H9 (cell line): ENCODE measurements at regions not wholly inside any gene's neighbourhood (a gene's known extent, or its start where the extent isn't known, plus 50 kb on each side); places are given as distances from the start of the nearest gene placed in this dataset.

Experiments used
- DNase-seq: peaks from one replicate; pipeline ENCODE4 v3.0.0-alpha.2; 2017
- H2AFZ ChIP-seq: one replicate; pipeline ENCODE4 v1.6.1; 2013; ENCODE audit warnings: mild to moderate bottlenecking, low read length, control low read depth, moderate library complexity
- H2AK5ac ChIP-seq: 2 replicates; pipeline ENCODE4 v1.6.1; 2013; ENCODE audit warnings: low read length, control low read depth, mixed read lengths; ENCODE audit not compliant: insufficient read length
- H2BK120ac ChIP-seq: one replicate; pipeline ENCODE4 v1.6.1; 2013; ENCODE audit warnings: low read depth, mild to moderate bottlenecking, low read length, control low read depth, inconsistent platforms; ENCODE audit not compliant: poor library complexity, severe bottlenecking
- H2BK12ac ChIP-seq: 2 replicates; pipeline ENCODE4 v1.6.1; 2013; ENCODE audit warnings: low read length, control low read depth, mixed read lengths, low read depth; ENCODE audit not compliant: insufficient read length
- H2BK15ac ChIP-seq: 2 replicates; pipeline ENCODE4 v1.6.1; 2013; ENCODE audit warnings: low read depth, low read length, control low read depth
- H2BK20ac ChIP-seq: one replicate; pipeline ENCODE4 v1.6.1; 2013; ENCODE audit warnings: low read depth, mild to moderate bottlenecking, low read length, control low read depth, inconsistent platforms; ENCODE audit not compliant: poor library complexity, severe bottlenecking
- H2BK5ac ChIP-seq: 2 replicates; pipeline ENCODE4 v1.6.1; 2013; ENCODE audit warnings: low read length, control low read depth, mixed read lengths; ENCODE audit not compliant: insufficient read length
- H3K14ac ChIP-seq: 2 replicates; pipeline ENCODE4 v1.6.1; 2013; ENCODE audit warnings: low read length, control low read depth; ENCODE audit not compliant: insufficient read depth
- H3K18ac ChIP-seq: 2 replicates; pipeline ENCODE4 v1.6.1; 2013; ENCODE audit warnings: low read depth, mild to moderate bottlenecking, mixed read lengths, low read length, control low read depth; ENCODE audit not compliant: insufficient read length
- H3K23ac ChIP-seq: 2 replicates; pipeline ENCODE4 v1.6.1; 2013; ENCODE audit warnings: low read length, control low read depth, mixed read lengths, low read depth; ENCODE audit not compliant: insufficient read length
- H3K23me2 ChIP-seq: 2 replicates; pipeline ENCODE4 v1.6.1; 2013; ENCODE audit warnings: low read depth, mild to moderate bottlenecking, mixed read lengths, low read length, control low read depth; ENCODE audit not compliant: insufficient read length, poor library complexity, severe bottlenecking
- H3K27ac ChIP-seq: 2 replicates; pipeline ENCODE4 v1.5.1; 2013; ENCODE audit warnings: low read length, control low read depth, mixed read lengths, low read depth; ENCODE audit not compliant: insufficient read length
- H3K27me3 ChIP-seq: 2 replicates; pipeline ENCODE4 v1.6.1; 2013; ENCODE audit warnings: low read length, control low read depth, inconsistent platforms; ENCODE audit not compliant: insufficient read depth
- H3K4ac ChIP-seq: 2 replicates; pipeline ENCODE4 v1.6.1; 2013; ENCODE audit warnings: low read depth, mild to moderate bottlenecking, control low read depth, inconsistent platforms, low read length, moderate library complexity
- H3K4me1 ChIP-seq: 2 replicates; pipeline ENCODE4 v1.6.1; 2013; ENCODE audit warnings: low read length, control low read depth, inconsistent platforms; ENCODE audit not compliant: insufficient read depth
- H3K4me2 ChIP-seq: 2 replicates; pipeline ENCODE4 v1.6.1; 2013; ENCODE audit warnings: low read length, control low read depth, mixed read lengths; ENCODE audit not compliant: insufficient read length, insufficient read depth
- H3K56ac ChIP-seq: 2 replicates; pipeline ENCODE4 v1.6.1; 2013; ENCODE audit warnings: low read depth, mild to moderate bottlenecking, mixed read lengths, low read length, control low read depth; ENCODE audit not compliant: insufficient read length
- H3K79me1 ChIP-seq: 2 replicates; pipeline ENCODE4 v1.6.1; 2013; ENCODE audit warnings: low read depth, mild to moderate bottlenecking, moderate library complexity, low read length, control low read depth, inconsistent platforms; ENCODE audit not compliant: insufficient read depth, poor library complexity, severe bottlenecking
- H3K79me2 ChIP-seq: 2 replicates; pipeline ENCODE4 v1.6.1; 2013; ENCODE audit warnings: low read length, control low read depth, inconsistent platforms; ENCODE audit not compliant: insufficient read depth
- H3K9ac ChIP-seq: 2 replicates; pipeline ENCODE4 v1.6.1; 2013; ENCODE audit warnings: low read length, control low read depth, mixed read lengths; ENCODE audit not compliant: insufficient read length; ENCODE audit errors: extremely low read depth
- H3K9me3 ChIP-seq: one replicate; pipeline ENCODE4 v1.6.1; 2013; ENCODE audit warnings: low read depth, low read length, inconsistent platforms; ENCODE audit not compliant: control insufficient read depth
- H3T11ph ChIP-seq: one replicate; pipeline ENCODE4 v1.6.1; 2013; ENCODE audit warnings: mild to moderate bottlenecking, low read length, control low read depth, inconsistent platforms
- H4K20me1 ChIP-seq: one replicate; pipeline ENCODE4 v1.6.1; 2013; ENCODE audit not compliant: control insufficient read depth, insufficient read length, insufficient read depth
- H4K5ac ChIP-seq: 2 replicates; pipeline ENCODE4 v1.6.1; 2013; ENCODE audit warnings: low read depth, mild to moderate bottlenecking, mixed read lengths, low read length, control low read depth; ENCODE audit not compliant: insufficient read length
- H4K8ac ChIP-seq: replicated peaks from 2 replicates; pipeline ENCODE4 v1.6.1; 2013; ENCODE audit warnings: low read length, control low read depth, mixed read lengths, low read depth; ENCODE audit not compliant: insufficient read length
- H4K91ac ChIP-seq: 2 replicates; pipeline ENCODE4 v1.6.1; 2013; ENCODE audit warnings: low read depth, mild to moderate bottlenecking, moderate library complexity, mixed read lengths, low read length, control low read depth; ENCODE audit not compliant: insufficient read length
- H3K27ac Mint-ChIP-seq, 3 experiments: 2 replicates in 2 of 3; 3 replicates in 1 of 3; pipeline ENCODE4 v1.8.0; 2020 to 2021; ENCODE audit warnings: mixed read lengths in 3 of 3, mild to moderate bottlenecking in 1 of 3, moderate library complexity in 1 of 3
- H3K27me3 Mint-ChIP-seq: 2 replicates; pipeline ENCODE4 v1.8.0; 2021; ENCODE audit warnings: low read depth, mild to moderate bottlenecking, moderate library complexity, mixed read lengths
- H3K36me3 Mint-ChIP-seq, 3 experiments: 2 replicates in 2 of 3; 3 replicates in 1 of 3; pipeline ENCODE4 v1.8.0; 2020 to 2021; ENCODE audit warnings: low read depth in 3 of 3, mixed read lengths in 3 of 3; ENCODE audit not compliant: insufficient read depth in 1 of 3
- H3K4me1 Mint-ChIP-seq, 2 experiments: 2 replicates each; pipeline ENCODE4 v1.8.0; 2020; ENCODE audit warnings: mixed read lengths in 2 of 2
- H3K4me3 Mint-ChIP-seq, 2 experiments: 2 replicates in 1 of 2; 3 replicates in 1 of 2; pipeline ENCODE4 v1.8.0; 2020 to 2021; ENCODE audit warnings: mild to moderate bottlenecking in 2 of 2, mixed read lengths in 2 of 2, moderate library complexity in 1 of 2
- H3K9me3 Mint-ChIP-seq, 2 experiments: 2 replicates in 1 of 2; 3 replicates in 1 of 2; pipeline ENCODE4 v1.8.0; 2020; ENCODE audit warnings: mild to moderate bottlenecking in 2 of 2, mixed read lengths in 2 of 2, moderate library complexity in 1 of 2
- WGBS: extraction: QIAGEN DNeasy Blood & Tissue Kit; methylation state at CpG from one replicate; pipeline ENCODE4 v1.1.7; 2013; ENCODE audit warnings: missing lambda C conversion rate, low lambda C conversion rate, mixed read lengths; ENCODE audit not compliant: insufficient read length; ENCODE audit errors: extremely low coverage; 5-methylcytosine and 5-hydroxymethylcytosine counted together
- TF ChIP-seq, protein P1 (sequence below): fragments of 200-600 bp; sonication (generic); conservative IDR thresholded peaks from 3 replicates; pipeline ENCODE4 v1.8.0; 2021; ENCODE audit warnings: antibody characterized with exemption, mild to moderate bottlenecking

DNA sequence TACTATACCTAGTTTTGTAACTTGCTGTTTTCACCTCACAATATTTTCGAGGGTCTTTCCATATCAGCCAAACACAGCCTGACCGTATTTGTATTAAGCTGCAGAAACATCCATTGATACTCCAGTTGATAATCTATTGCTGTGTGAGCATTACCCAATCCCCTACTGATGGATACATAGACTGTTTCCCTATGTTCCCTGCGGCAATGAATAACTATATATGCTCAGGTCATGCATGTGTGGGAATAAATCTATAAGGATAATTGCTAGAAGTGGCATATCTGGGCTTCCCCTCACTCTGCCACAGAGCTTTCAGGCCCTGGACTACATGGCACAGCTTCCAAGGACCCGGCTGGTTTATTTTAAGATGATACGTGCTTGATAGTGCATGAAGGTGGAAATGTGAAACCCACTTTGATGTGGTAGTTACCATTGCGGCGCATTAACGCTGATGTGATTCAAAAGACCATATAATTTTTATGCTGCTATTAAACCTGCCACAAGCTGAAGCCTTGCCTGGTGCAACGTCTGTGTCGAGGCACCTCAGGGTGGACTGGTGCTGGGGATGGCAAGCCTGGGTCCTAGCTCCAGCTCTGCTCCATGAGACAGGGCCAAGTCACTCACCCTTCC lies 81.4 kb upstream of the KCNK12 start:
- no peak overlapping the region for H3K14ac ChIP-seq
- H3K4me2 ChIP-seq, result no peak overlapping the region
- H3K9me3 ChIP-seq, result no peaks in the 10 kb centered on the region
- no peaks in the 10 kb centered on the region for H3K79me1 ChIP-seq
- H3K79me2 ChIP-seq, result 0 out of 2 replicates have a peak, but pooled peaks cover 2% of the 10 kb centered on the region
- no peaks in the 10 kb centered on the region for H3K23me2 ChIP-seq
- no peak overlapping the region for H4K5ac ChIP-seq
- H2AFZ ChIP-seq, result no peak overlapping the region
- peaks cover 3% of the 10 kb centered on the region; the same call in 1 of the 2 replicates for H3K4me1 ChIP-seq
- H3K27me3 Mint-ChIP-seq, result no peaks in the 10 kb centered on the region
- H2BK12ac ChIP-seq, result no peak overlapping the region
- H3K56ac ChIP-seq, result no peak overlapping the region
- H3K27ac Mint-ChIP-seq, result no peak overlapping the region
- no peak overlapping the region for H3K4ac ChIP-seq
- H3K4me1 Mint-ChIP-seq, result peaks cover 32% of the 10 kb centered on the region in 2 experiments
- no peak overlapping the region for H2AK5ac ChIP-seq
- no peak overlapping the region for H2BK5ac ChIP-seq
- no peak overlapping the region for H2BK20ac ChIP-seq
- no peak overlapping the region for H3K18ac ChIP-seq
- H3K36me3 Mint-ChIP-seq, result peaks cover 0 to 6% (median 6%) of the 10 kb centered on the region in 3 experiments; a peak in 3 of 7 replicates
- H4K8ac ChIP-seq, result no peak overlapping the region
- H3K27ac ChIP-seq, result no peak overlapping the region
- no peak overlapping the region for H3K9ac ChIP-seq
- H3K23ac ChIP-seq, result no peak overlapping the region
- no peak overlapping the region for H3K4me3 Mint-ChIP-seq
- no peaks in the 10 kb centered on the region for H3K27me3 ChIP-seq
- no peak overlapping the region for H2BK15ac ChIP-seq
- WGBS, result no CpG with 5 or more reads among the region's 10 CpGs
- no peak for DNase-seq
- H3T11ph ChIP-seq, result no peak overlapping the region
- no peak overlapping the region for H2BK120ac ChIP-seq
- H4K91ac ChIP-seq, result no peak overlapping the region
- H4K20me1 ChIP-seq, result no peaks in the 10 kb centered on the region
- peaks cover 3 to 6% of the 10 kb centered on the region in 2 experiments; a peak in 4 of 5 replicates for H3K9me3 Mint-ChIP-seq
- TF ChIP-seq, protein P1, sequence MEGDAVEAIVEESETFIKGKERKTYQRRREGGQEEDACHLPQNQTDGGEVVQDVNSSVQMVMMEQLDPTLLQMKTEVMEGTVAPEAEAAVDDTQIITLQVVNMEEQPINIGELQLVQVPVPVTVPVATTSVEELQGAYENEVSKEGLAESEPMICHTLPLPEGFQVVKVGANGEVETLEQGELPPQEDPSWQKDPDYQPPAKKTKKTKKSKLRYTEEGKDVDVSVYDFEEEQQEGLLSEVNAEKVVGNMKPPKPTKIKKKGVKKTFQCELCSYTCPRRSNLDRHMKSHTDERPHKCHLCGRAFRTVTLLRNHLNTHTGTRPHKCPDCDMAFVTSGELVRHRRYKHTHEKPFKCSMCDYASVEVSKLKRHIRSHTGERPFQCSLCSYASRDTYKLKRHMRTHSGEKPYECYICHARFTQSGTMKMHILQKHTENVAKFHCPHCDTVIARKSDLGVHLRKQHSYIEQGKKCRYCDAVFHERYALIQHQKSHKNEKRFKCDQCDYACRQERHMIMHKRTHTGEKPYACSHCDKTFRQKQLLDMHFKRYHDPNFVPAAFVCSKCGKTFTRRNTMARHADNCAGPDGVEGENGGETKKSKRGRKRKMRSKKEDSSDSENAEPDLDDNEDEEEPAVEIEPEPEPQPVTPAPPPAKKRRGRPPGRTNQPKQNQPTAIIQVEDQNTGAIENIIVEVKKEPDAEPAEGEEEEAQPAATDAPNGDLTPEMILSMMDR, result no peak
